ENCODE measurements at regions not wholly inside any gene's neighbourhood (a gene's known extent, or its start where the extent isn't known, plus 50 kb on each side); places are given as distances from the start of the nearest gene placed in this dataset.

- TF ChIP-seq POLR2A (IDR thresholded peaks at IDR 0.05; ENCODE audit: control extremely low read depth in 1 of 2, low read depth in 2 of 2, low read length in 2 of 2) (no peak), ASH2L (IDR thresholded peaks at IDR 0.05; ENCODE audit: low read length) (no peak), BCL11A (IDR thresholded peaks at IDR 0.05; ENCODE audit: low read depth in 2 of 2, low read length in 2 of 2) (no peak)
Measured at GRCh38 chr21:24411429-24411828, 1195.9 kb downstream of the MRPL39 start.
